ENCODE measurements at regions not wholly inside any gene's neighbourhood (a gene's known extent, or its start where the extent isn't known, plus 50 kb on each side); places are given as distances from the start of the nearest gene placed in this dataset.

- Histone ChIP-seq H3K4me3 (ENCODE audit: low read depth, low read length, poor library complexity, severe bottlenecking) (no peak overlapping the region), H3K27me3 (replicated peaks; ENCODE audit: insufficient read depth, low read depth, low read length, poor library complexity) (no peaks in the 10 kb centered on the region), H3K4me1 (ENCODE audit: insufficient read depth, low read length, poor library complexity, severe bottlenecking) (peaks cover 3% of the 10 kb centered on the region), H3K9me3 (ENCODE audit: low read depth, low read length, poor library complexity, severe bottlenecking) (no peaks in the 10 kb centered on the region), H3K27ac (ENCODE audit: low read depth, low read length, poor library complexity, severe bottlenecking) (no peak overlapping the region), H3K36me3 (ENCODE audit: insufficient read depth, low read length, poor library complexity, severe bottlenecking) (no peaks in the 10 kb centered on the region)
- DNase-seq (ENCODE audit: low spot score) = no peak
- CTCF ChIA-PET = no interaction called here
- TF ChIP-seq CTCF (conservative IDR thresholded peaks at IDR 0.05; ENCODE audit: low read depth, low read length) (no peak), EZH2 (IDR thresholded peaks at IDR 0.05; ENCODE audit: borderline replicate concordance, low read depth, low read length, poor library complexity, severe bottlenecking) (no peak)
- POLR2A ChIA-PET (ENCODE audit: low non-redundant PET) = no interaction called here
- intact Hi-C loops (cut with micrococcal nuclease; ENCODE audit: unreplicated experiment) = no loop called here
- no TSS peak for BruUV-seq (replicated peaks)
Measured at GRCh38 chr9:95645579-95645978, 128.8 kb upstream of the PTCH1 start.

GRCh38 chr9:95644377-95644776 lies 127.6 kb upstream of the PTCH1 start:
- no peaks in the 10 kb centered on the region for H3K36me3 ChIP-seq (ENCODE audit: insufficient read depth, low read length, poor library complexity, severe bottlenecking)
- no peak overlapping the region for H3K4me3 ChIP-seq (ENCODE audit: low read depth, low read length, poor library complexity, severe bottlenecking)
- H3K27me3 ChIP-seq (replicated peaks; ENCODE audit: insufficient read depth, low read depth, low read length, poor library complexity) = no peaks in the 10 kb centered on the region
- H3K4me1 ChIP-seq (ENCODE audit: insufficient read depth, low read length, poor library complexity, severe bottlenecking) = peaks cover 3% of the 10 kb centered on the region
- intact Hi-C loops (cut with micrococcal nuclease; ENCODE audit: unreplicated experiment) = no loop called here
- no peak overlapping the region for H3K27ac ChIP-seq (ENCODE audit: low read depth, low read length, poor library complexity, severe bottlenecking)
- CTCF ChIA-PET = no interaction called here
- no TSS peak for BruUV-seq (replicated peaks)
- no peaks in the 10 kb centered on the region for H3K9me3 ChIP-seq (ENCODE audit: low read depth, low read length, poor library complexity, severe bottlenecking)
- DNase-seq (ENCODE audit: low spot score) = no peak
- TF ChIP-seq EZH2 (IDR thresholded peaks at IDR 0.05; ENCODE audit: borderline replicate concordance, low read depth, low read length, poor library complexity, severe bottlenecking) = no peak
- no peak for TF ChIP-seq CTCF (conservative IDR thresholded peaks at IDR 0.05; ENCODE audit: low read depth, low read length)
- POLR2A ChIA-PET (ENCODE audit: low non-redundant PET) = no interaction called here

GRCh38 chr9:95643619-95644018 lies 126.8 kb upstream of the PTCH1 start:
- TF ChIP-seq EZH2 (IDR thresholded peaks at IDR 0.05; ENCODE audit: borderline replicate concordance, low read depth, low read length, poor library complexity, severe bottlenecking) = no peak
- TF ChIP-seq CTCF (conservative IDR thresholded peaks at IDR 0.05; ENCODE audit: low read depth, low read length) = no peak
- intact Hi-C loops (cut with micrococcal nuclease; ENCODE audit: unreplicated experiment) = no loop called here
- ChIA-PET POLR2A (ENCODE audit: low non-redundant PET) (no interaction called here), CTCF (no interaction called here)
- no peaks in the 10 kb centered on the region for H3K9me3 ChIP-seq (ENCODE audit: low read depth, low read length, poor library complexity, severe bottlenecking)
- no peaks in the 10 kb centered on the region for H3K36me3 ChIP-seq (ENCODE audit: insufficient read depth, low read length, poor library complexity, severe bottlenecking)
- peaks cover 3% of the 10 kb centered on the region for H3K4me1 ChIP-seq (ENCODE audit: insufficient read depth, low read length, poor library complexity, severe bottlenecking)
- no TSS peak for BruUV-seq (replicated peaks)
- H3K27ac ChIP-seq (ENCODE audit: low read depth, low read length, poor library complexity, severe bottlenecking) = no peak overlapping the region
- H3K4me3 ChIP-seq (ENCODE audit: low read depth, low read length, poor library complexity, severe bottlenecking) = no peak overlapping the region
- DNase-seq (ENCODE audit: low spot score) = no peak
- no peaks in the 10 kb centered on the region for H3K27me3 ChIP-seq (replicated peaks; ENCODE audit: insufficient read depth, low read depth, low read length, poor library complexity)

All from A673 (cell line).